Renal cortex interstitium (tissue), 11 donors: ENCODE measurements at regions not wholly inside any gene's neighbourhood (a gene's known extent, or its start where the extent isn't known, plus 50 kb on each side); places are given as distances from the start of the nearest gene placed in this dataset.

Source experiments
- DNase-seq, 11 donors: peaks; one replicate each; pipeline ENCODE4 v3.0.0-alpha.2; 2013; ENCODE audit warnings: low read depth in 9 of 11, low spot score in 4 of 11; ENCODE audit errors: extremely low read depth in 1 of 11

DNA sequence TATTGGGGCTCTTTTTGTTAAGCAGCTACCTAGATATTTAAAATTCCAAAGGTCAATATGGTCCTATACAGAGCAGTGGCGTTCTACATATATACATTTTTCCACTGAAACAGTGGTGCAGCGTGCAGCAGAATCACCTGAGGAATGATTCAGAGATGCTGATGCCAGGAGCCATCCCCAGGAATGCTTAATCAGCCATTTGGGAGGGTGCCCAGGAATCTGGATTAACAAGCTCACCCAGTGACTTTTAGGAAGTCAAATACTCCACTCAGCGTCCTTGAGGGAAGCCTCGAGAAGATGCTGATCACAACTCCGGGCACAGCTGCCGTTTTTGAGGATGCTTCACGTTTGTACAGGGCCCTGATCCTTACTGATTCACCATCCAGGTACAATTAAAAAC is 82.6 kb upstream of the ARHGEF3 start:
- no peak for DNase-seq

DNA sequence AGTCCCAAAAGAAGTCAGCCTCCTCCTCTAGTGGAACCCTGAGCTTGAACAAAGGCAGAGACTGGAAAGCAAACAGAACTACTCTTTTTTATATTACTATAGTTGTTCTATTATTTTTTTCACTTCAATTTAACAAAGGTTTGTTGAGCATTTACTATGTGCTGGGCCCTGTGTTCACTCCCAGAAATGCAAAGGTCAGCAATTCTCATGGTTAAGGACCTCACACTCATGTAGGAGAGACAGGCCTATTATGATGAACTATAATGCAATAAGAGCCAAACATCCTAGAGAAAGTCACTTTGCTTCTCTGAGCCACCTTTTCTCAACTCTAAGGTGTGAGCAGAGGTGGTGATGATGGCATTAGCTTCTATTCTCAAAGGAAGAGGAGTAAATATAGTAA is 82.1 kb upstream of the ARHGEF3 start:
- DNase-seq, result no peak

DNA sequence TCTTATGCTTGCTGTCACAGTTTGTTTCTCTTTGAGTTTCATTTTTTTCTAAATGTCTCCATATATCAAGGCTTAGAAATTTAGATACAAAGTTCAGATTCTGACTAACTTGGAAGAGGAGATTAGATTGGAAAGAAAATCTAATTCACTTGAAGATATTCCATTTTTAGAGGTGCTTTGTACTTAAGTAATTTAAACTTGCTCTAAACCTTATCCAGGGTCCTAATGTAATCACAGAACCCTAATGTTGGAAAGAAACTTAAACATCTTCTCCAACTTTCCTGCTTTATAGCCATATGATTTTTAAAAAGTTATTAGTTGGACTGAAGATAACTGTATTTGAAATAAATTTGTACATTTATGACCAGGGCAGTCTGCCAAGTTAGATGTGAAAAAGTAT is 81.1 kb upstream of the ARHGEF3 start:
- DNase-seq, result no peak

DNA sequence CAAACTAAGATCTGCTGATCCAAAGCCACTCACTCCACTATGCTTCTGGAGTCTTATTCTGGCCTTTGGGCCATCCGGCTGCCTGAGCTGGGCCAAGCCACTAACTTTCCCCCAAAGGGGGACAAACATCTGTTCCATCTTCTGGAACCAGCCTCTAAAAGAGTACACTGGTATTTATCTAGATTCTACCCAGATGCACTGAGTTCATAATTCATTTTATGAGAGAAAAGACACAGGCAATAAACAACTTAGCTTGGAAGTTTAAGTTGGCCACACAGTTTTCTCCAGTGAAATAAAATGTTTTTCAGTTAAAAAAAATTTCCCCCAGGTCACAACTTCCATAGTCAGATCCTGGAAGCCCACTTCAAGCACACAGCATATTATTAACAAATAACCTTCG is 80.1 kb upstream of the ARHGEF3 start:
- no peak for DNase-seq

DNA sequence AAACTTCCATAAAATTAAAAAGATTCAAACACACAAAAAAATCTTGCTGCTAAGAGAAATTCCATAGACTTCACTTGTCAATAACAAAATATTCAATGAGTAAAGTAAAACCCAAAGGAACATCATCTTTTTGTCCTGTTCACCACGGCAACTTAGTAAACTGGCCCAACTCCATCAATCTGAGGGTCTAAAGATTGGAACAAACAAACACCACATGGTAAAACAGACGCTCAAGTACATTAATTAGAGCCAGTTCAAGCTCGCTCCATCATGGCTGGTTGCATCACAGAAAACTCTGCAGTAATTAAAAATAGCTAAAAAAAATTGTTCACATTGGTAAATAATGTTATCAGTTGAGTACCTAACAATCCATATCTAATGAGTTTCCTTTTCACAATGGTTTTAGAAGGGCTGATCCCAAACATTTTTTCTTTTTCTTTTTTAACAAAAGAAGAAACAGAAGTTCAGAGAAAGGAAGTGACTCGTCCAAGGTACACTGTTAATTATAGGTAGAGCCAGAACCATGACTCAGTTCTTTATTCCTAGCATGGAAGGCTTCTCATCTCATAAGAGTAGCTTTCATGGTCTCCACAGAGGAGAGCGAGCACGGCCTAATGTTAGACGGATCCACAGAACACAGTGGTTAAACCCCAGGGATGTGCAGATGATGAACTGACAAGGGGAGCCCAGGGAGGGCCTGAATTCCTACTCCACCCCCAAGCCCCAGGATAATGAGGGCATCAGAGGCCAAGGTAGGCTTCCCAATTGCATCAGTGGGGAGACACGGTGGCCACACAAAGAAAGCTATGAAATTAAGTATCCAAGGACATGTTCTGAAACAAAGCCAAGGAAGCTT is 79.2 kb upstream of the ARHGEF3 start:
- DNase-seq, result no peak

DNA sequence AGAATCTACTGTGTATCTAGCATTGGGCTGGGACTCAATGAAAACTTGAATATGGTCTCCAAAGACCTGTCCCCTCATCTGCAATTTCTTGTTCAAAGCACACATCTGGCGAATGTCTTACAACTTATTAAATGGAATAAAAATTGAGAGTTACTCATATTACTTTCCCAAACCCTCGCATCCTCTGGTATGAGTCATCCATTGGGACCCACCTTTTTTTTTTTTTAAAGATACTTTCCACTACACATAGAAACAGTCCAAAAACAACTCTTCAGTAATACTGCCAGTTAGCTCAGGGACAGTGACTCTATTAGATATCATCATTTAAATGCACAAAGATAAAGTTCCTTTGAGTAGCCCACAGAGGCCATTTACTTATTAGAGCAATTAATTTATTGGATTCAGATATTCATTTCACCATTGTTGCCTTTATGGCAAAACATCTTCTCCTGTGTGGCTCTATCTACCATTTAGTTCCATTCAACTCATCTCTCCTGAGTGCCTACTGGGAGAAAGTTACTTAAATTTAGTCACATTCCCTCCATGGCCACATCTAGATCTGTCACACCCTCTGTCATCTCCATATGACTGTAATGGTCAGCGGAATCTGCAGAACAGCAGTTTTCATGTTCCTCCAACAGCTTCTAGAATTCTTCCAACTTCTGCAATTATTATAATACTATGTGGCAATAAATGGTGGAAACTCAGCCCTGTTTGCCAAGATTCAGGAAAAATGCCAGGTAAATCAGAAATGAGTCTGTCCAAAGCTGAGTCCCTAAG is 77.9 kb upstream of the ARHGEF3 start:
- DNase-seq, result no peak

DNA sequence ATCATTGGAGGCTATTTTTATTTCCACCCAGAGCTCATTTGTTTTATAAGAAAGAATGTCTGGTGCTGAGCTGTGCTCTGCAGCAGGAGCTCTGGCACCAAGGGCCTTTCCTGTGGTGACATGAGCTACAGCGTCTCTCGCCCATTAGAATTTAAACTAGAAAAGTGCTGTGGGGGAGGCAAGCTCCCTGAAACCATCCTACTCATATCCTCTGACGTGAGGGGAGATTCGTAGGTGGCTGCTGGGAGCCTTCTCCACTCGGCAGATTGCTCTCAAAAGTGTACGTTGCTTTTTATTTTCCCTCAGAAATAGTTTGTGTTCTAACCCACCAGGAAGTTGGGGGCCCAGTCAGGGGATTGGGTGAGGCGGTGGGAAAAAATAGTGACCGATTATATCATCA is 76.3 kb upstream of the ARHGEF3 start:
- DNase-seq, result peak in 6 of 11 donors; percentile 37 to 63 (median 52)

DNA sequence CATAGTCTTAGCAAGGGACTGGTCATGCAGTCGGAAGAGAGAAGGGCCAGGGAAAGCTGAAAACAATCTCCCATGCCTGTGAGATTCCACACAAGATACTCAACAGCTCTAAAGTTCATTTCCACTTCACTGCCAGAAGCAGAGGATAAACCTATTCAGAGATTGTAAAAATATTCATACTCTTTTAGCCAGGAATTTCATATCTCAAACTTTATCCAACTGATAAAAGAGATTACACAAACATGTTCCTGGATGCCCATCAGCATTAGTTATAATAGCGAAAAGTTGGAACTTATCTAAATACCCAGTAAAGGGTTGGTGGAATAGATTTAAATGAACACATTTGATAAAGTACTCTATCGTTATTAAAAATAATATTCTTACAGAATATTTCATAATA is 75.2 kb upstream of the ARHGEF3 start:
- no peak for DNase-seq

DNA sequence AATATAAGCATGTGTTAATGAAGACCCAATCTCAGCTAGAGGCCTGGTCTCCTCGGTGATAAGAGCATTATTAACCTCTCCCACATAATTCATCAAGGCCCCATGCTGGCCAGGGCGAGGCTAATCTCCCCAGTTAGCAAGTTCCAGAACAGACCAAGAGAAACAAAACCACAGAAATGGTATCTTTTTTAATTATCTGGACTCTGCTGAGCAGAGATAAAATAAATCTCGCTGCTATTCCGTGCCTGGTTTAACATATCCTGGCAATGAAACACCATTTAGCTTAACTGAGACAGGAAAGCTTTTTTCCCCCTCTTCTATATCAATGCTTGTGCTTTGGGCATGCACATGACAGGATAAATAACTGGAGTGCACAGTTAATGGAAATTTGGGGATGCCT is 72.5 kb upstream of the ARHGEF3 start:
- no peak for DNase-seq

DNA sequence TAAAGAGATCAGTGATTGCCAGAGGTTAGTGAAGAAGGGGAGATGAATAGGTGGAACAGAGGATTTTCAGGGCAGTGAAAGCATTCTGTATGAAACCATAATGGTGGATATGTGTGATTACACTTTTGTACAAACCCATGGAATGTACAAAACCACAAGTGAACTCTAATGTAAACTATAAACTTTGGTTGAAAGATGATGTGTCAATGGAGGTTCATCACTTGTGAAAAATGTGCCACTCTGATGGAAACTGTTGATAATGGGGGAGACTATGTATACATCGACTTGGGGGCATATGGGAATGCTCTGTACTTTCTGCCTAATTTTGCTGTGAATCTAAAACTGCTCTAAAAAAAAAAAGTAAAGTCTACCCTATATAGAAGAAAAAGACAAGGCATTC is 68.7 kb upstream of the ARHGEF3 start:
- DNase-seq, result no peak

DNA sequence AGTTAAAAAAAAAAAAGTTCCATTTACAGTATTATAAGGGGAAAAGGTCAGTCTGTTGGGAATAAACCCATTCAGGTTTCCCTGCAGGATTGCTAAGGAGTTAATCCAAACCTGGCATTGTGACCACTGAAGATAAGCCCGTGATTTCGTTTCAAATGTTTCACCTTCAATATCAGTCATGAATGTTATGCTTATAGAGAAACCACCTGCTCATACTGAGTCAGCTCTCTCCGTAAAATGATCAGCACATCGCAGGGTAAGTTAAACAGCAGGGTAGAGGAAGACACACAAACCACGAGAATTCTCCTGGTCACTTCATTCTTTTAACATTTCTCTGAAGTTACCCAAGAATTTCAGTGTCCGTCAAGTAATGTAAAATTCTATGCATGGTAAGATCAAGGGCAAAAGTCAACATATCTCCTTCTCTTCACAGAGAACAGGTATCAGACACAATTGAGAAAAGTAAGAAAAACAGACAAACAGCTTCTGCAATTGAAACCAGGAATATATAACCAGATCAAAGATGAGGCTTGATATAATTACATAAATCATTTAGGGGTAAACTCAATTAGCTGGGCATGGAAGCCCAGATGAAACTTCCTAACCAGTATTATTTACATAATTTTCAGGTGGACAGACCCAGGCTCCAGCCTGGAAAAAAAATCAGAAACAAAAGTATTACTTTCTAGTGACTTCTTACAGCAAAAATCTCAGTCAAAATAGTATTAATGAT is 67.6 kb upstream of the ARHGEF3 start:
- DNase-seq, result no peak

DNA sequence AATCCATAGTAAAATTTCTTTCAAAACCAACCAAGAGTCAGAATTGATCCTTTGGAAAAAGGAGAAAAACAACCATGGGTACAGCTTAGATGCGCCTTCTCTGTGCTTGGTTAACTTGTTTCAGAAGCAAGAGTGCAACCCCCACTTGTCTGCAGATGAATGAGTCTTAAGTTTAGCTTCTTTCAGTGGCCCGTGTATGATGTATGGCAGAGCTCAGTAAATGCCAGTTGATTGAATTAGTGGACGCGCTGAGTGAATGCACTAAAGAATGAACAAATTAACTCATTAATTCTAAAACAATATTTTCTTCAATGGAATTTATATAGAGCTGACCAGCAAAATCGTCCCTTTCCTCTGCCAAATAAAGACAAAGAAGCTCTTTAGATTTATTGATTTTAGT is 67.0 kb upstream of the ARHGEF3 start:
- no peak for DNase-seq

DNA sequence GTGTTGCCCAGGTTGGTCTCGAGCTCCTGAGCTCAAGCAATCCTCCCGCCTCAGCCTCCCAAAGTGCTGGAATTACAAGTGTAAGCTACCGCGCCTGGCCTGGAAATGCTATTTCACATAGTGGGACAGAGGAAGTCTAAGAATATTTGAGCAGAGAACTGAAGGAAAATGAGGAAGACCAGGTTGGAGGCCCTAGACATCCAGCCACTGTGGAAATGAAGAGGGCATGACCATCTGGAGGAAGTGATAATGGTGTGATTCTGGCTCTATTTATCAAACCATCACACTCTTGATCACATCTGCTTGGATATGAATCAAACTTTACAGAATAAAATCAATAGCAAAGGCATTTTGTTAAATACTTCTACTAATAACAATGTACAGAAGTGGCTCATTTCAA is 65.9 kb upstream of the ARHGEF3 start:
- no peak for DNase-seq

DNA sequence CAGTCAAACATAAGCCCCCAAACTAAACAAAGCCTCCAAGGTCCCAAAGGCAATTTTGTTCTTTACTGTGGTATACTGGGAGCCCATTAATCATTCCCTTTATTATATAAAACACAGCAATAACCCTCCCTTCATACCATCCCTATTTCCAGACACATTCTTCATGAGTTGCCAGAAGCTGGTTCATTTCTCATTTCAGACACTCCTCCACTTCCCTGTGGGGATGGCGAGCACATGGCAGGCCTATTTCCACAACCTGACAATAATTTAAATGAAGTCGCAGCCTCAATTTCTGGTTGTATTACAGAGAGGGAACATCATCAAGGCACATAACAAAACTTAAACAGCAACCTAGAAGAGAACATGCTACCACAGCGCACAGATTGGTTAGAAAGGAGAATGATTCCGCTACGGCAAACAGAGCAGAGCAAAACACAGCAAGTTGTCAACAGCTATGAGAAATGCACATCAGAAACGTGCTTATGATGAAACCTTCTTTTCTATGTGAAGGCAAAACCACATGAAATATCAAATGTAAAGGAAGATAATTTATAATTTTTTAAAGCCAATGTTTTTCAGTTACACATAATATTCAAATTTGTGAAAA is 63.3 kb upstream of the ARHGEF3 start:
- DNase-seq, result no peak

DNA sequence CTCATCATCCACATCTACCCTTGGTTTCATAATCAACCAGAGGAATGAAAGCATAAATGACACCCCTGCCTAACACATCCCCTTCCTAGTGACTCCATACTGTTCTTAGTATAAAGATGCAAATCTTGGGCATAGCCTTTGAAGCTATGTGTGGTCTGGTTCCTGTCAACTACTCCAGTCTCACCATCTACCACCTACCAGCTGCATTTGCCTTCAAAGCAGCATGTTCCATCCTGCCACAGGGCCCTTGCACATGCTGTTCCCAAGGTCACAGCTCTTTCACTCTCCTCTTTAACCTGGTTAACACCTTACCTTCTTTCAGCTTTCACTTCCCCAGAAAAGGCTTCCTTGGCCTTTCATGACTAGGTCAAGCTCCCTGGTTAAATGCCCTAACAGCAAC is 62.3 kb upstream of the ARHGEF3 start:
- DNase-seq, result no peak

DNA sequence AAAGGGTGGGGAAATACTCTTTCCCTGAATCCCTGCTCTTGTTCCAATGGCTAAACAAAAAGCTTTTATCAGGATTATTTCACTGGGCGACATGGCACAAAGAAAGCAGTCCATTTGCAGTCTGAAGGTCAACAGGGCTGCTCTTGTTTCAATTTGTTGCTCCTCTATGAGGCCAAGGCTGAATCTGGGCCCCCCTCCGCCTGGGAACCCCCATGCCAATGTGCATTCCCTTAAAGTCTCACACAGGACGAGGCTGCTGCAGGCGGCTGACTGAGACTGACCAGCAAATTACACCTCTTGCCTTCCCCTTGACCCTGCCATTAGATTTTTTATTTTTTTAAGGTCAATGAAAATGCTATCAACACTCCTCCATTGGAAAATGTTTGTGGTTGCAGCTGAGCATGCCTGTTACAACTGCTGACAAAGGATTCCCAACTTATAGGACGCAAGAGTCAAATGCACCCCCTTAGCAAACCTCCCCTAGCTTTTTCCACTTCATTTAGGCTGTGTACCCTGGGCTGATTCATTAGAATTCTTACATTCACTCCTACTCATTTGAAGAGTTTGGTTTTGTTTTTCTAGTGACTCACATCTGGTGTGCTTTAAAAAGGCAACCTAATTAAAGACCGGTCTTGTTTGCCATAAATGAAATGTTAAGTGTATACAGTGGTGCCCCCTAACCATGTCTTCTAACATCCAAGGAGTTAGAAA is 60.8 kb upstream of the ARHGEF3 start:
- DNase-seq, result peak in 7 of 11 donors; percentile 34 to 70 (median 45)

DNA sequence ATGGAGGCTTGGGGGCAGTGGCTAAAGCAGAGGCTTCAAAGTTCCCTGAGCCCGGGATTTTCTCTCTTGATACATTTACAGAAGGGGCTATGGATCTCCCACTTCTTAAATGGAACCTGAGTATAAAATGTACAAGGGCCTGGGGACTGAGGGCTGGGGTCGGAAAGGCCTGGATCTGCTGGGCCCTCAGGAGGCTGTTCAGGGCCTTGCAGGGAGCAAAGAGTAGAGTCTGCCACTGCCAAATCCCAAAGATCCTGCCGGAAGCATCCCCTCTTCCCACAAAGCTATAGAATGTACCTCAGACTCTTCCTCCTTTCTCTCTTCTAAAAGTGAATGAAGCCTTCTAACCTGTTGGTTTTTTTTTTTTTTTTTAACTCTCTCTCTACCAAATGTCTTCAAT is 59.8 kb upstream of the ARHGEF3 start:
- no peak for DNase-seq

DNA sequence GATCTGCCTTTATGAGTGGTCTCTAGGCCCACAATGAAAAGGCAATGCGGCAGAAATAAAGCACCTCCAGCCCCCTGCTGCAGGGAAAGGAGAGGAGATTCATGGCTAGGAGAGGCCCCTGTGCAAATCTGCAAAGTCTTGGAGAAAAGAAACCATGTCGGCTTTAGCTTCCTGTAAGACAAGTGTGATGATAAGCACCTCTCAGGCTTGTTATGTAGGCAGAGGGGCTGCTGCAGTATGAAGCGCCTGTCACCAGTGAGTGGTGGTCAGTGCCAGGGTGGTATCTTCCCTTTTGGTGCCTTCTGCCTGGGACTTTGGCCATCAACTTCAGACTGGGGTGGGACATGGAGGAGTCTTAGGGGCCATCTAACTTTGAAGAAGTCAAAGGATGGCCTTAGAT is 59.2 kb upstream of the ARHGEF3 start:
- no peak for DNase-seq

DNA sequence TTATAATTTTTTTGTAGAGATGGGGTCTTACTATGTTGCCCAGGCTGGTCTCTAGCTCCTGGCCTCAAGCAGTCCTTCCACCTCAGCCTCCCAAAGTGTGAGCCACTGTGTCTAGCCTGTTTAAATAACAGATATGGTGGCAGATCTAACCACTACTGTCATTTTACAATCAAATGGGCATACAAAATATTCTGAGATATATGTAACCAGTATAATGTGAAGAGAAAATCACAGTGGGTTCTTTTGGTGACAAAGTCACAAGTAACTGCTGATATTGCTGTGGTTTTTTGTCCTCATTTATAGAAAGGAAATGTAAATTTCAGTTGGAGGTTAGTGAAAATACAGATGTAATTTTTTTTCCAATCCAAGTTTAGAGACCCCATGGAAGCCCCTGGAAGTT is 58.6 kb upstream of the ARHGEF3 start:
- DNase-seq, result no peak
